Brain microvascular endothelial cell (primary cell): ENCODE measurements at regions not wholly inside any gene's neighbourhood (a gene's known extent, or its start where the extent isn't known, plus 50 kb on each side); places are given as distances from the start of the nearest gene placed in this dataset.

Source experiments
- DNase-seq: peaks from one replicate; pipeline ENCODE4 v3.0.0-alpha.2; 2020
- H3K27ac ChIP-seq: fragments of 250-450 bp; sonication (Bioruptor Pico); 2 replicates; pipeline ENCODE4 v1.5.1; 2020; ENCODE audit warnings: mild to moderate bottlenecking, moderate library complexity
- H3K27me3 ChIP-seq: fragments of 250-450 bp; sonication (Bioruptor Pico); replicated peaks from 2 replicates; pipeline ENCODE4 v1.5.1; 2020; ENCODE audit warnings: mild to moderate bottlenecking
- H3K36me3 ChIP-seq: fragments of 250-450 bp; sonication (Bioruptor Pico); replicated peaks from 2 replicates; pipeline ENCODE4 v1.5.1; 2020; ENCODE audit warnings: mild to moderate bottlenecking
- H3K4me3 ChIP-seq: 2 replicates; pipeline ENCODE4 v1.5.1; 2011; ENCODE audit warnings: low read depth, mild to moderate bottlenecking, control low read depth, low read length, moderate library complexity
- in situ Hi-C: cut with HindIII; loops from 2 replicates; pipeline ENCODE4 v1.10.0; 2017; ENCODE audit warnings: low sequenced_read_pairs, low pct_ligation_motif_present
- TF ChIP-seq, protein P1 (sequence below): IDR thresholded peaks from 2 replicates; pipeline ENCODE4 v1.5.1; 2011; ENCODE audit warnings: low read depth, mild to moderate bottlenecking, moderate library complexity, low read length, control low read depth, inconsistent platforms; ENCODE audit errors: missing control alignments

DNA sequence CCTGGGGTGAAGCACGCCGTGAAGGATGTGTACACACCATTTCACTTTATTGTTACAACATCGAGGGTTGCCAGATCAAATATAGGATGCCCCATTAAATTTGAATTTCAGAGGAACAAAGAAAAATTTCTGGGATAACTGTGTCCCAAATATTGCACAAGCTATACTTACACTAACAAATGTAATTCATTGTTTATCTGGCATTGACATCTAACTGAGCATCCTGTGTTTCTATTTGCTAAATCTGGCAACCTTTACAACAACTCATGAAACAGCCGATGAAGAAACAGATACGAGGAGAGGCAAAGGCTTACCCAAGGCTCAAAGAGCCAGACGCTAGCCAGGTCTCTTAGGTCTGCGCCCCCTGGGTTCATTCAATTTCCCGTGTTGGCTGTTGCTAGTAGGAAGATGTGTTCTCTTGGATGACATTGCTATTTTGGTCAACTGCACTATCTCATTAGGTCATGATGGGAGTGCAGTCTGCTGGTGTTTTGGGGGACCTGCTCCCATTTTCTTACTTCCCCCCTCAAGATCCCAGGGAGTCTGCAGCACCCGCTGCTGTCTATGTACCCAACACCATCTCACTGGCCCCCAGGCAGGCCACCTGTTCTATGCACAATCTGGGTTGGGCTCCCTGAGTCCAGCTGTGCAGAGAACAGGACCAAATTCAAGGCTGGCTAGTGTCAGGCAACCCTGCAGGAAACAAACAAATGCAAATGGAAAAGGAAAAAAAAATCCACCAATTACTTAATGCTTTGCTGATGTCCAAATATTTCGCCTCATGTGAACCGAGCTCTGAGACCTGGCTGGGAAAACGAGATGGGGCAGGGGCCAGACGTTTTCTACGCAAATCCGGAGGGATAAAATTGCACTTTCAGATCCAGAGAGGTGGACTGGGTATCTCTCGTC is 560.9 kb downstream of the MIAT start:
- TF ChIP-seq, protein P1, sequence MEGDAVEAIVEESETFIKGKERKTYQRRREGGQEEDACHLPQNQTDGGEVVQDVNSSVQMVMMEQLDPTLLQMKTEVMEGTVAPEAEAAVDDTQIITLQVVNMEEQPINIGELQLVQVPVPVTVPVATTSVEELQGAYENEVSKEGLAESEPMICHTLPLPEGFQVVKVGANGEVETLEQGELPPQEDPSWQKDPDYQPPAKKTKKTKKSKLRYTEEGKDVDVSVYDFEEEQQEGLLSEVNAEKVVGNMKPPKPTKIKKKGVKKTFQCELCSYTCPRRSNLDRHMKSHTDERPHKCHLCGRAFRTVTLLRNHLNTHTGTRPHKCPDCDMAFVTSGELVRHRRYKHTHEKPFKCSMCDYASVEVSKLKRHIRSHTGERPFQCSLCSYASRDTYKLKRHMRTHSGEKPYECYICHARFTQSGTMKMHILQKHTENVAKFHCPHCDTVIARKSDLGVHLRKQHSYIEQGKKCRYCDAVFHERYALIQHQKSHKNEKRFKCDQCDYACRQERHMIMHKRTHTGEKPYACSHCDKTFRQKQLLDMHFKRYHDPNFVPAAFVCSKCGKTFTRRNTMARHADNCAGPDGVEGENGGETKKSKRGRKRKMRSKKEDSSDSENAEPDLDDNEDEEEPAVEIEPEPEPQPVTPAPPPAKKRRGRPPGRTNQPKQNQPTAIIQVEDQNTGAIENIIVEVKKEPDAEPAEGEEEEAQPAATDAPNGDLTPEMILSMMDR, result no peak
- no peaks in the 10 kb centered on the region for H3K27me3 ChIP-seq
- no peak overlapping the region for H3K4me3 ChIP-seq
- H3K36me3 ChIP-seq, result peaks cover 2% of the 10 kb centered on the region
- in situ Hi-C loops, result no loop called here
- H3K27ac ChIP-seq, result no peak overlapping the region
- DNase-seq, result no peak

DNA sequence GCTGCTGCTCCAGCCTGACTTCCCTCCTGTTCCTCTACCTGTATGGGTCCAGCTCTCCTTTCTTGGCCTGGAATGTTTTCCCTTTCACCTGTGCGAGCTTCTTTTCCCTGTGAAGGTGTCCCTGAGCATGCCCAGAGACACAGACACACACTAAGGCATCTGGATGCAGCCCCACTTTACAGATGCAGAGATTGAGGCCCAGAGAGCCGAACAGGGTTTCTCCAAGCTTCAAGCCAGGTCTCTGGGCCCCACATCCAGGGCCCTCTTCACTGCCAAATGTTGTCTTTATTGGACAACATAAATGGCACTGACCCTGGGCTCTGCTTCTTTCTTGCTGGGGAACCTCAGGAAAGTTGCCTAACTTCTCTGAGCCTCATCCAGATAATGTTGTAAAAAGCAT is 561.6 kb downstream of the MIAT start:
- in situ Hi-C loops, result no loop called here
- Histone ChIP-seq H3K27me3 (no peaks in the 10 kb centered on the region), H3K36me3 (peaks cover 2% of the 10 kb centered on the region), H3K4me3 (no peak overlapping the region), H3K27ac (no peak overlapping the region)
- no peak for DNase-seq
- TF ChIP-seq, protein P1, result no peak

DNA sequence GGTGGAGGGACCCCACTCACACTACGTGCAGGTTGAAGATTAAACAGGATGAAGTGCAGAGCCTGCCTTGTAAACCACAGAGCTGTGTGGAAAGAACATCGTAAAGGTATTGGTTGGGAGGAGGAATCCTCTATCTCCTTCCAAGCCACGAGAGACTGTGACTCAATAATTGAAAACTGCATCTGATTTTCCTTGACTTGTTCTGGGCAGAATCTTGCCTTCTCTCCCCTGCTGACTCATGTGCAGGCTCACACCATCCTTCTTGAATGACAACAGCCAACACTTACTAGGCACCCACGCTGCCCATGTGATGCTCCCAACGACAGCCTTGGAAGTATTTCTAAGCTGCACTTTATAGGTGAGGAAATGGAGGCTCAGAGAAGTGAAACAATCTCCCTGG is 563.0 kb downstream of the MIAT start:
- peak overlapping the region; percentile 70 for H3K27ac ChIP-seq
- in situ Hi-C loops, result no loop called here
- peaks cover 2% of the 10 kb centered on the region for H3K36me3 ChIP-seq
- DNase-seq, result peak; percentile 91
- no peaks in the 10 kb centered on the region for H3K27me3 ChIP-seq
- TF ChIP-seq, protein P1, result no peak
- no peak overlapping the region for H3K4me3 ChIP-seq

DNA sequence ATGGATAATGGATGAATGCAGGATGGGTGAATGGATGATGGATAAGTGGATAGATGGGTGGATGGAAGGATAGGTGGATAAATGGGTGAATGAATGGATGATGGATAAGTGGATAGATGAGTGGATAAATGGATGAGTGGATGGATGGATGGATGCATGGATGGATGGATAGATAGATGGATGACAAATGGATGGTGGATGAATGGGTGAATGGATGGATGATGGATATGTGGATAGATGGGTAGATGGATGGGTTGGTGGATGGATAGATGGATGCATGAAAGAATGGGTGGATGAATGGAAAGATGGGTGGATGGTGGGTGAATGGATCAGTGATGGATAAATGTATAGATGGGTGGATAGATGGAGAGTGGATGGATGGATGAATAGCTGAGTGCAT is 564.8 kb downstream of the MIAT start:
- Histone ChIP-seq H3K27me3 (no peaks in the 10 kb centered on the region), H3K27ac (no peak overlapping the region), H3K36me3 (peaks cover 2% of the 10 kb centered on the region), H3K4me3 (no peak overlapping the region)
- in situ Hi-C loops, result no loop called here
- TF ChIP-seq, protein P1, result no peak
- DNase-seq, result no peak

DNA sequence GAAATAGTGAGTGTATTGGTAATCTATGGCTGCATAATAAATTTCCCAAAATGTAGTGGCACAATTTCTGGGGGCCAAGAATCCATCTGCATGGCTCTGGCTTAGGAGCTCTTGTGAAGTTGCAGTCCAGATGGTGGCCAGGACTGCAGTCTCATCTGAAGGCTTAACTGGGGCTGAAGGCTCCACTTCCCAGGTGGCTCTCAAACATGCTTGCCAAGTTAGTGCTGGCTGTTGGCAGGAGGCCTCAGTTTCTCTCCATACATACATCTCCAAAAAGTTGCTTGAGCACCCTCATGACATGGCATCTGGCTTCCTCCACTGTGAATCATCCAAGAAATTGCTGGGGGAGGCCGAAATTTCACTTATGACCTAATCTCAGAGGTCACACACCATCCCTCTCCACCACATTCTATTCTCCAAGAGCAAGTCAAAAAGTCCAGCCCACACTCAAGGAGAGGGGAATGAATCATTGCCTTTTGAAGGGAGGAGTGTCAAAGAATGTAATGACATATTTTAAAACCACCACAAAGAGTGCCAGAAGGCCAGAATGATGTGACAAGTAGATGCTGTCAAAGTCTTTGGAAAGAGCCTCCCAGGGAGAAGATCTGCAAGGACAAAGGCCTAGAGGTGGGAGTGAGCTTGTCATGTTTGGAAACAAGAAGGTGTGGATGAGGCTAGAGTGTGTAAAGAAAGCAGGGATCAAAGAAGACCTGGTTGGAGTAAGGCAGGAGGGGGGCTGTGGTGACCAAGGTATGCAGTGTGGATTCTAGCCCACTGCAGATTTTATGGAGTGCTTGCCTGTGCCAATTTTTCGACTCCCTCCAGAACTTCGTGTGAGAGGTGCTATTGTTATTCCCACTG is 566.2 kb downstream of the MIAT start:
- in situ Hi-C loops, result no loop called here

More for the DNA sequence above, 566.2 kb downstream of the MIAT start:
- peak; percentile 94 for DNase-seq
- TF ChIP-seq, protein P1, result no peak
- H3K27ac ChIP-seq, result peak overlapping the region; percentile 91
- no peaks in the 10 kb centered on the region for H3K27me3 ChIP-seq
- H3K4me3 ChIP-seq, result peak overlapping the region; percentile 29
- H3K36me3 ChIP-seq, result peaks cover 2% of the 10 kb centered on the region
